ENCODE measurements at regions not wholly inside any gene's neighbourhood (a gene's known extent, or its start where the extent isn't known, plus 50 kb on each side); places are given as distances from the start of the nearest gene placed in this dataset.

GRCh38 chr10:78548369-78548768, 514.7 kb downstream of the RPS24 start:
- DNase-seq (ENCODE audit: extremely low read depth in 1 of 2, low read depth in 1 of 2), result no peak

- no peak for DNase-seq (ENCODE audit: extremely low read depth in 1 of 2, low read depth in 1 of 2)
These were observed 515.7 kb downstream of the RPS24 start for GRCh38 chr10:78549140-78549935.

- DNase-seq (ENCODE audit: extremely low read depth in 1 of 2, low read depth in 1 of 2), result no peak
These were observed 516.4 kb downstream of the RPS24 start for GRCh38 chr10:78550090-78550489.

GRCh38 chr10:78550716-78551115, 517.1 kb downstream of the RPS24 start:
- DNase-seq (ENCODE audit: extremely low read depth in 1 of 2, low read depth in 1 of 2), result no peak

GRCh38 chr10:78551184-78552005, 517.4 kb upstream of the ZMIZ1 start:
- no peak for DNase-seq (ENCODE audit: extremely low read depth in 1 of 2, low read depth in 1 of 2)

GRCh38 chr10:78552261-78552811, 516.4 kb upstream of the ZMIZ1 start:
- no peak for DNase-seq (ENCODE audit: extremely low read depth in 1 of 2, low read depth in 1 of 2)

GRCh38 chr10:78553792-78554191, 515.0 kb upstream of the ZMIZ1 start:
- no peak for DNase-seq (ENCODE audit: extremely low read depth in 1 of 2, low read depth in 1 of 2)

GRCh38 chr10:78555128-78555527, 513.6 kb upstream of the ZMIZ1 start:
- no peak for DNase-seq (ENCODE audit: extremely low read depth in 1 of 2, low read depth in 1 of 2)

GRCh38 chr10:78556705-78557432, 511.9 kb upstream of the ZMIZ1 start:
- no peak for DNase-seq (ENCODE audit: extremely low read depth in 1 of 2, low read depth in 1 of 2)

- DNase-seq (ENCODE audit: extremely low read depth in 1 of 2, low read depth in 1 of 2), result no peak
These were observed 511.3 kb upstream of the ZMIZ1 start for GRCh38 chr10:78557433-78557925.

GRCh38 chr10:78559661-78560340, 509.0 kb upstream of the ZMIZ1 start:
- DNase-seq (ENCODE audit: extremely low read depth in 1 of 2, low read depth in 1 of 2), result no peak

- no peak for DNase-seq (ENCODE audit: extremely low read depth in 1 of 2, low read depth in 1 of 2)
These were observed 508.5 kb upstream of the ZMIZ1 start for GRCh38 chr10:78560341-78560688.

GRCh38 chr10:78563314-78563713, 505.5 kb upstream of the ZMIZ1 start:
- no peak for DNase-seq (ENCODE audit: extremely low read depth in 1 of 2, low read depth in 1 of 2)

GRCh38 chr10:78565841-78566240, 502.9 kb upstream of the ZMIZ1 start:
- DNase-seq (ENCODE audit: extremely low read depth in 1 of 2, low read depth in 1 of 2), result no peak

- DNase-seq (ENCODE audit: extremely low read depth in 1 of 2, low read depth in 1 of 2), result no peak
These were observed 502.3 kb upstream of the ZMIZ1 start for GRCh38 chr10:78566284-78567111.

- no peak for DNase-seq (ENCODE audit: extremely low read depth in 1 of 2, low read depth in 1 of 2)
These were observed 500.9 kb upstream of the ZMIZ1 start for GRCh38 chr10:78567680-78568455.

- DNase-seq (ENCODE audit: extremely low read depth in 1 of 2, low read depth in 1 of 2), result no peak
These were observed 500.1 kb upstream of the ZMIZ1 start for GRCh38 chr10:78568620-78569019.

- DNase-seq (ENCODE audit: extremely low read depth in 1 of 2, low read depth in 1 of 2), result no peak
These were observed 498.0 kb upstream of the ZMIZ1 start for GRCh38 chr10:78570633-78571235.
